ENCODE measurements at regions not wholly inside any gene's neighbourhood (a gene's known extent, or its start where the extent isn't known, plus 50 kb on each side); places are given as distances from the start of the nearest gene placed in this dataset.
"Not testable (repeated sequence)": the region's sequence is repeated elsewhere in the genome, so short reads cannot be mapped to it uniquely, and the experiment has no call there.

- WGBS, 2 donors, result 83 to 85% methylated on average over 7 to 8 of the region's 8 CpGs
- DNase-seq; H3K4me3 ChIP-seq; H3K27ac ChIP-seq; ATAC-seq; H3K9me3 ChIP-seq; H3K36me3 ChIP-seq (replicated peaks in 1 of 2; ENCODE audit: insufficient read depth in 1 of 2, low read depth in 2 of 2); H3K27me3 ChIP-seq; H3K4me1 ChIP-seq; intact Hi-C loops (cut with DNase I): not testable (repeated sequence)
These were observed 150.9 kb upstream of the TEX13D start for GRCh38 chrX:124181515-124181914.

- WGBS, 2 donors, result 39% methylated on average over 2 of the region's 2 CpGs; no CpG with 5 or more reads in 1 of the 2 donors
- DNase-seq (no peak), ATAC-seq (peak; percentile 56)
- H3K4me3 ChIP-seq, result no peak overlapping the region
- no peak for TF ChIP-seq POLR2A (IDR thresholded peaks at IDR 0.05)
- TF ChIP-seq CTCF (IDR thresholded peaks at IDR 0.05), result no peak
- H3K27ac ChIP-seq, result peak overlapping the region in 2 of 4 donors; percentile 6 to 37
- no peaks in the 10 kb centered on the region for H3K36me3 ChIP-seq (replicated peaks in 1 of 2; ENCODE audit: insufficient read depth in 1 of 2, low read depth in 2 of 2)
- intact Hi-C loops (cut with DNase I), result no loop called here
- H3K9me3 ChIP-seq, result no peaks in the 10 kb centered on the region
- H3K4me1 ChIP-seq, result no peaks in the 10 kb centered on the region
- no peaks in the 10 kb centered on the region for H3K27me3 ChIP-seq
These were observed 142.0 kb upstream of the TEX13D start for GRCh38 chrX:124190440-124190839.

- WGBS, 2 donors, result 67 to 100% methylated on average over 1 to 5 of the region's 5 CpGs
- peak; percentile 13 to 24 (median 19) for DNase-seq
- Histone ChIP-seq H3K4me1 (no peaks in the 10 kb centered on the region), H3K9me3 (no peaks in the 10 kb centered on the region), H3K27ac (no peak overlapping the region), H3K27me3 (no peaks in the 10 kb centered on the region), H3K4me3 (no peak overlapping the region), H3K36me3 (replicated peaks in 1 of 2; ENCODE audit: insufficient read depth in 1 of 2, low read depth in 2 of 2) (no peaks in the 10 kb centered on the region)
- intact Hi-C loops (cut with DNase I), result no loop called here
- TF ChIP-seq CTCF (IDR thresholded peaks at IDR 0.05), result no peak
- TF ChIP-seq POLR2A (IDR thresholded peaks at IDR 0.05), result no peak
- peak; percentile 53 for ATAC-seq
These were observed 138.3 kb upstream of the TEX13D start for GRCh38 chrX:124194199-124194598.

- DNase-seq (no peak), ATAC-seq (no peak)
These were observed 137.6 kb upstream of the TEX13D start for GRCh38 chrX:124194901-124195300.

GRCh38 chrX:124203311-124203710 is 129.1 kb upstream of the TEX13D start:
- Histone ChIP-seq H3K9me3 (no peaks in the 10 kb centered on the region), H3K27me3 (no peaks in the 10 kb centered on the region), H3K4me1 (no peaks in the 10 kb centered on the region), H3K36me3 (replicated peaks in 1 of 2; ENCODE audit: insufficient read depth in 1 of 2, low read depth in 2 of 2) (no peaks in the 10 kb centered on the region), H3K27ac (no peak overlapping the region), H3K4me3 (no peak overlapping the region)
- DNase-seq (no peak), ATAC-seq (no peak)
- no peak for TF ChIP-seq CTCF (IDR thresholded peaks at IDR 0.05)
- TF ChIP-seq POLR2A (IDR thresholded peaks at IDR 0.05), result no peak
- intact Hi-C loops (cut with DNase I), result no loop called here
- WGBS, 2 donors, result 78 to 89% methylated on average over 1 of the region's 1 CpG

More at GRCh38 chrX:124194901-124195300, 137.6 kb upstream of the TEX13D start:
- Histone ChIP-seq H3K9me3 (no peaks in the 10 kb centered on the region), H3K27ac (no peak overlapping the region), H3K4me3 (no peak overlapping the region), H3K4me1 (no peaks in the 10 kb centered on the region), H3K36me3 (replicated peaks in 1 of 2; ENCODE audit: insufficient read depth in 1 of 2, low read depth in 2 of 2) (no peaks in the 10 kb centered on the region), H3K27me3 (no peaks in the 10 kb centered on the region)
- 21 to 37% methylated on average over 8 of the region's 8 CpGs for WGBS, 2 donors
- TF ChIP-seq POLR2A (IDR thresholded peaks at IDR 0.05) (no peak), CTCF (IDR thresholded peaks at IDR 0.05) (no peak)
- intact Hi-C loops (cut with DNase I), result no loop called here
